ENCODE measurements at regions not wholly inside any gene's neighbourhood (a gene's known extent, or its start where the extent isn't known, plus 50 kb on each side); places are given as distances from the start of the nearest gene placed in this dataset.

DNA sequence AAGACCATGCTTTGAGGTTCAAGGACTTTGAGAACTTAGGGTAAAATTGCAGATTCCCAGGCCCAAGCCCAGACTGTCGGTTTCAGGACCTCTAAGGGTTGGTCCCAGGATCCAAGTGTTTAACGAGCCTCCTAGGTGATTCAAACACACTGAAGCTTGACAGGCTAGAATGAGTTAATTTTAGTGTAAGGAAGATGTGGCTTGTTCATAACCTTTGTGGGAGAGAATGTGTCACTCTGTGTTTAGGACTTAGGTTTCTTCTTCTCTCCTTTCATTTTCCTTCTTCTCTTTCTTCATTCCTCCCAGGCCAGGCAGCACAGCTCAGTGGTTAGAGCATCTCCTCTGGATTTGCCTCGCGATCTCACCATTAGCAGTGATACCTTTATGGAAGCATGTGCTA is 104.8 kb upstream of the KCNG1 start:
- Histone ChIP-seq H3K9me3 (no peaks in the 10 kb centered on the region), H3K4me1 (ENCODE audit: control insufficient read depth in 1 of 2, insufficient read depth in 2 of 2, low read depth in 1 of 2, low read length in 1 of 2) (peaks cover 16 to 65% of the 10 kb centered on the region in 2 experiments; a peak in 3 of 4 replicates), H3K27me3 (ENCODE audit: insufficient read depth) (no peaks in the 10 kb centered on the region), H3K9me2 (no peaks in the 10 kb centered on the region), H3K9ac (no peak overlapping the region), H3F3A (replicated peaks; ENCODE audit: insufficient read depth) (no peaks in the 10 kb centered on the region), H3K4me2 (peak overlapping the region; percentile 25), H2AFZ (ENCODE audit: low read depth) (no peak overlapping the region; the same call in 1 of the 2 replicates), H3K36me3 (replicated peaks in 1 of 2; ENCODE audit: control insufficient read depth in 1 of 2, insufficient read depth in 2 of 2, low read length in 1 of 2) (no peaks in the 10 kb centered on the region), H4K20me1 (ENCODE audit: insufficient read depth) (no peaks in the 10 kb centered on the region), H3K27ac (ENCODE audit: low read depth in 2 of 2, low read length in 1 of 2) (peak overlapping the region; percentile 26 to 99; a peak in 3 of 4 replicates), H3K4me3 (ENCODE audit: low read depth in 2 of 2, low read length in 1 of 2) (no peak overlapping the region), H3K79me2 (ENCODE audit: insufficient read depth) (no peaks in the 10 kb centered on the region)
- ChIA-PET POLR2A (interaction anchor here (2.0 kb wide), 1 partner anchor 10 kb away, joined by 12 read pairs; no protein-coding TSS in a partner anchor), CTCF (interaction anchor here (1.2 to 3.8 kb wide), 5 partner anchors 113 to 178 kb away, joined by 4 to 18 read pairs (median 6); no protein-coding TSS in a partner anchor)
- no peak for DNase-seq
- TF ChIP-seq MXI1 (IDR thresholded peaks at IDR 0.05; ENCODE audit: low read depth, low read length) (no peak), SMC3 (IDR thresholded peaks at IDR 0.05; ENCODE audit: low read depth, low read length) (no peak), TCF12 (IDR thresholded peaks at IDR 0.05) (no peak), GATA2 (CRISPR knock-in tag; IDR thresholded peaks at IDR 0.05) (no peak), EZH2phosphoT487 (IDR thresholded peaks at IDR 0.05; ENCODE audit: borderline replicate concordance, low read depth) (no peak), FOXM1 (IDR thresholded peaks at IDR 0.05; ENCODE audit: low read depth) (no peak), NFIC (IDR thresholded peaks at IDR 0.05; ENCODE audit: borderline replicate concordance) (no peak)
- TF ChIP-seq, protein P1, sequence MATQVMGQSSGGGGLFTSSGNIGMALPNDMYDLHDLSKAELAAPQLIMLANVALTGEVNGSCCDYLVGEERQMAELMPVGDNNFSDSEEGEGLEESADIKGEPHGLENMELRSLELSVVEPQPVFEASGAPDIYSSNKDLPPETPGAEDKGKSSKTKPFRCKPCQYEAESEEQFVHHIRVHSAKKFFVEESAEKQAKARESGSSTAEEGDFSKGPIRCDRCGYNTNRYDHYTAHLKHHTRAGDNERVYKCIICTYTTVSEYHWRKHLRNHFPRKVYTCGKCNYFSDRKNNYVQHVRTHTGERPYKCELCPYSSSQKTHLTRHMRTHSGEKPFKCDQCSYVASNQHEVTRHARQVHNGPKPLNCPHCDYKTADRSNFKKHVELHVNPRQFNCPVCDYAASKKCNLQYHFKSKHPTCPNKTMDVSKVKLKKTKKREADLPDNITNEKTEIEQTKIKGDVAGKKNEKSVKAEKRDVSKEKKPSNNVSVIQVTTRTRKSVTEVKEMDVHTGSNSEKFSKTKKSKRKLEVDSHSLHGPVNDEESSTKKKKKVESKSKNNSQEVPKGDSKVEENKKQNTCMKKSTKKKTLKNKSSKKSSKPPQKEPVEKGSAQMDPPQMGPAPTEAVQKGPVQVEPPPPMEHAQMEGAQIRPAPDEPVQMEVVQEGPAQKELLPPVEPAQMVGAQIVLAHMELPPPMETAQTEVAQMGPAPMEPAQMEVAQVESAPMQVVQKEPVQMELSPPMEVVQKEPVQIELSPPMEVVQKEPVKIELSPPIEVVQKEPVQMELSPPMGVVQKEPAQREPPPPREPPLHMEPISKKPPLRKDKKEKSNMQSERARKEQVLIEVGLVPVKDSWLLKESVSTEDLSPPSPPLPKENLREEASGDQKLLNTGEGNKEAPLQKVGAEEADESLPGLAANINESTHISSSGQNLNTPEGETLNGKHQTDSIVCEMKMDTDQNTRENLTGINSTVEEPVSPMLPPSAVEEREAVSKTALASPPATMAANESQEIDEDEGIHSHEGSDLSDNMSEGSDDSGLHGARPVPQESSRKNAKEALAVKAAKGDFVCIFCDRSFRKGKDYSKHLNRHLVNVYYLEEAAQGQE (IDR thresholded peaks at IDR 0.05; ENCODE audit: low read depth, low read length): no peak
- WGBS (ENCODE audit: low lambda C conversion rate): 67% methylated on average over 4 of the region's 4 CpGs

DNA sequence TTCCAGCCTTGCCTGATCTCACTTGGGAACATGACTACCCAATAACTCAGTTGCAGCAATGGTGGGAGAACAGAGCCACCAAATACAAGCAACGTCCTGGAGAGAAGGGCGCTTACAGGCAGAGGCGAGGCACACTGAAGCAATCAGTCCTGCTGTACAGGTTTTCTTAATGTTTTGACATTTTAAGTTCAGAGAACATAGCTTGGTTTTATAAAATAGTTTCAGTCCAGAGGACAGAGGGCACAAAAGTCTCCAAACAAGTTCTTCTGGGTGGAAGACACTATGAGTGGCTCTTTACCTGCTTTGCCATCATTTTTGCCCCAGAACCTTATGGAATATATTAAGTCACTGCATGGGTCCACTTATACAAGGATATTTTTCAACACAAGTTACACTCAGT is 103.4 kb upstream of the KCNG1 start:
- DNase-seq: no peak
- no peaks in the 10 kb centered on the region for H4K20me1 ChIP-seq (ENCODE audit: insufficient read depth)
- peak overlapping the region in 1 of 2 experiments; percentile 83; a peak in 2 of 4 replicates for H3K27ac ChIP-seq (ENCODE audit: low read depth in 2 of 2, low read length in 1 of 2)
- no peak for TF ChIP-seq SIN3A (IDR thresholded peaks at IDR 0.05; ENCODE audit: borderline replicate concordance, low read depth, low read length)
- no peak for TF ChIP-seq RXRA (IDR thresholded peaks at IDR 0.05; ENCODE audit: borderline replicate concordance, low read depth)
- TF ChIP-seq, protein P2, sequence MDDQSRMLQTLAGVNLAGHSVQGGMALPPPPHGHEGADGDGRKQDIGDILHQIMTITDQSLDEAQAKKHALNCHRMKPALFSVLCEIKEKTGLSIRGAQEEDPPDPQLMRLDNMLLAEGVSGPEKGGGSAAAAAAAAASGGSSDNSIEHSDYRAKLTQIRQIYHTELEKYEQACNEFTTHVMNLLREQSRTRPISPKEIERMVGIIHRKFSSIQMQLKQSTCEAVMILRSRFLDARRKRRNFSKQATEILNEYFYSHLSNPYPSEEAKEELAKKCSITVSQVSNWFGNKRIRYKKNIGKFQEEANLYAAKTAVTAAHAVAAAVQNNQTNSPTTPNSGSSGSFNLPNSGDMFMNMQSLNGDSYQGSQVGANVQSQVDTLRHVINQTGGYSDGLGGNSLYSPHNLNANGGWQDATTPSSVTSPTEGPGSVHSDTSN (IDR thresholded peaks at IDR 0.05): no peak
- TF ChIP-seq RCOR1 (IDR thresholded peaks at IDR 0.05; ENCODE audit: low read length): no peak
- TF ChIP-seq CHD2 (IDR thresholded peaks at IDR 0.05; ENCODE audit: low read length, partially characterized antibody): no peak
- no peak for TF ChIP-seq ELF1 (IDR thresholded peaks at IDR 0.05)
- no peak for TF ChIP-seq EZH2phosphoT487 (IDR thresholded peaks at IDR 0.05; ENCODE audit: borderline replicate concordance, low read depth)
- no peak overlapping the region for H3K4me2 ChIP-seq
- no peak overlapping the region for H2AFZ ChIP-seq (ENCODE audit: low read depth)
- H3K9me2 ChIP-seq: no peaks in the 10 kb centered on the region
- no peaks in the 10 kb centered on the region for H3K79me2 ChIP-seq (ENCODE audit: insufficient read depth)
- H3F3A ChIP-seq (replicated peaks; ENCODE audit: insufficient read depth): no peaks in the 10 kb centered on the region
- H3K27me3 ChIP-seq (ENCODE audit: insufficient read depth): no peaks in the 10 kb centered on the region
- CTCF ChIA-PET: interaction anchor here (1.0 to 1.9 kb wide), 5 partner anchors 32 to 180 kb away, joined by 3 to 6 read pairs (median 4); no protein-coding TSS in a partner anchor
- POLR2A ChIA-PET: no interaction called here
- H3K36me3 ChIP-seq (replicated peaks in 1 of 2; ENCODE audit: control insufficient read depth in 1 of 2, insufficient read depth in 2 of 2, low read length in 1 of 2): no peaks in the 10 kb centered on the region
- H3K4me1 ChIP-seq (ENCODE audit: control insufficient read depth in 1 of 2, insufficient read depth in 2 of 2, low read depth in 1 of 2, low read length in 1 of 2): peaks cover 20 to 59% of the 10 kb centered on the region in 2 experiments; a peak in 3 of 4 replicates
- 97% methylated on average over 3 of the region's 3 CpGs for whole genome bisulfite sequencing (ENCODE audit: low lambda C conversion rate)
- H3K9me3 ChIP-seq: no peaks in the 10 kb centered on the region
- no peak overlapping the region for H3K9ac ChIP-seq
- H3K4me3 ChIP-seq (ENCODE audit: low read depth in 2 of 2, low read length in 1 of 2): no peak overlapping the region

Measured in SK-N-SH (cell line).